ENCODE measurements at regions not wholly inside any gene's neighbourhood (a gene's known extent, or its start where the extent isn't known, plus 50 kb on each side); places are given as distances from the start of the nearest gene placed in this dataset.

DNA sequence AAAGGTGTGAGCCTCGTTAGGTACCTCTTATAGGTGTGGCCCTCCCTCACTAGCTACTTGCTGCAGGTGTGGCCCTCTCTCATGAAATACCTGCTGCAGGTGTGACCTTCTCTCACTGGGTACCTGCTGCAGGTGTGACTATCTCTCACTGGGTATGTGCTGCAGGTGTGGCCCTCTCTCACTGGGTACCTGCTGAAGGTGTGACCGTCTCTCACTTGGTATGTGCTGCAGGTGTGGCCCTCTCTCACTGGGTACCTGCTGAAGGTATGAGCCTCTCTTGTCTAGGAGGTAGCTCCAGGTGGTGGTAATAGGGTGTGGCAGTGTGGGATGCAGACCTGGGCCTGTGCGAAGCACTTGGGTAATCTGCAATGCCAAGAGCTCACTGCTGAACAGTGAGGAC, 170.7 kb upstream of the PLPP4 start:
- TF ChIP-seq EZH2phosphoT487 (IDR thresholded peaks at IDR 0.05; ENCODE audit: borderline replicate concordance, low read depth): no peak
- no peak for TF ChIP-seq CTCF (IDR thresholded peaks at IDR 0.05)
- no peak for TF ChIP-seq MAX (IDR thresholded peaks at IDR 0.05; ENCODE audit: low read depth)
- TF ChIP-seq SIN3A (IDR thresholded peaks at IDR 0.05; ENCODE audit: borderline replicate concordance, low read depth, low read length): no peak
- TF ChIP-seq JUND (IDR thresholded peaks at IDR 0.05): no peak
- no peak for TF ChIP-seq FOXM1 (IDR thresholded peaks at IDR 0.05; ENCODE audit: low read depth)
- TF ChIP-seq YY1 (IDR thresholded peaks at IDR 0.05; ENCODE audit: low read depth): no peak
- no peak for TF ChIP-seq REST (IDR thresholded peaks at IDR 0.05; ENCODE audit: low read depth, low read length)
